ENCODE measurements at regions not wholly inside any gene's neighbourhood (a gene's known extent, or its start where the extent isn't known, plus 50 kb on each side); places are given as distances from the start of the nearest gene placed in this dataset.

- no peak for DNase-seq
These were observed 302.7 kb downstream of the DUSP10 start for GRCh38 chr1:221439008-221439746.

- DNase-seq = no peak
These were observed 302.0 kb downstream of the DUSP10 start for GRCh38 chr1:221439747-221440501.

GRCh38 chr1:221440658-221441057 is 301.2 kb downstream of the DUSP10 start:
- peak; percentile 13 for DNase-seq

GRCh38 chr1:221442056-221442455 is 299.8 kb downstream of the DUSP10 start:
- no peak for DNase-seq

GRCh38 chr1:221444346-221444745 is 297.5 kb downstream of the DUSP10 start:
- no peak for DNase-seq

GRCh38 chr1:221448585-221449175 is 293.2 kb downstream of the DUSP10 start:
- DNase-seq = no peak

GRCh38 chr1:221449194-221449593 is 292.7 kb downstream of the DUSP10 start:
- no peak for DNase-seq

- no peak for DNase-seq
These were observed 292.0 kb downstream of the DUSP10 start for GRCh38 chr1:221449801-221450470.

GRCh38 chr1:221451741-221452140 is 290.1 kb downstream of the DUSP10 start:
- DNase-seq = no peak

GRCh38 chr1:221454096-221454495 is 287.8 kb downstream of the DUSP10 start:
- DNase-seq = no peak

GRCh38 chr1:221456918-221457317 is 285.0 kb downstream of the DUSP10 start:
- no peak for DNase-seq

GRCh38 chr1:221457685-221458446 is 284.0 kb downstream of the DUSP10 start:
- DNase-seq = no peak

GRCh38 chr1:221458447-221459156 is 283.3 kb downstream of the DUSP10 start:
- DNase-seq = no peak

- no peak for DNase-seq
These were observed 282.3 kb downstream of the DUSP10 start for GRCh38 chr1:221459558-221459957.

GRCh38 chr1:221462345-221462744 is 279.5 kb downstream of the DUSP10 start:
- no peak for DNase-seq

- DNase-seq = no peak
These were observed 273.3 kb downstream of the DUSP10 start for GRCh38 chr1:221468546-221468945.

- DNase-seq = no peak
These were observed 272.4 kb downstream of the DUSP10 start for GRCh38 chr1:221469476-221469875.

GRCh38 chr1:221470000-221470698 is 271.7 kb downstream of the DUSP10 start:
- no peak for DNase-seq

GRCh38 chr1:221473411-221473810 is 268.5 kb downstream of the DUSP10 start:
- no peak for DNase-seq

GRCh38 chr1:221477252-221477651 is 264.6 kb downstream of the DUSP10 start:
- DNase-seq = no peak

Data from hematopoietic multipotent progenitor cell treated with erythropoietin and hydrocortisone succinate and interleukin-3 and kit ligand, for 6 days (in vitro differentiated cells).